GM21717 (cell line): ENCODE measurements at regions not wholly inside any gene's neighbourhood (a gene's known extent, or its start where the extent isn't known, plus 50 kb on each side); places are given as distances from the start of the nearest gene placed in this dataset.
"Not testable (repeated sequence)": the region's sequence is repeated elsewhere in the genome, so short reads cannot be mapped to it uniquely, and the experiment has no call there.

Source experiments
- ATAC-seq: cut with Tn5 transposase; IDR thresholded peaks from one replicate; pipeline ENCODE4 v1.9.1; 2021; ENCODE audit warnings: mild to moderate bottlenecking, moderate library complexity; ENCODE audit not compliant: unreplicated experiment

- no peak for ATAC-seq
Measured at GRCh38 chr10:44724415-44725174, 186.5 kb upstream of the TMEM72 start.

- peak; percentile 83 for ATAC-seq
Measured at GRCh38 chr10:44725404-44725803, 185.7 kb upstream of the TMEM72 start.

- no peak for ATAC-seq
Measured at GRCh38 chr10:44731283-44731682, 179.9 kb upstream of the TMEM72 start.

GRCh38 chr10:44733501-44734488 is 177.3 kb upstream of the TMEM72 start:
- ATAC-seq = no peak

- ATAC-seq = no peak
Measured at GRCh38 chr10:44742248-44742647, 168.9 kb upstream of the TMEM72 start.

GRCh38 chr10:44743535-44743934 is 167.6 kb upstream of the TMEM72 start:
- no peak for ATAC-seq

- no peak for ATAC-seq
Measured at GRCh38 chr10:44745920-44746319, 165.2 kb upstream of the TMEM72 start.

- no peak for ATAC-seq
Measured at GRCh38 chr10:44747593-44748172, 163.5 kb upstream of the TMEM72 start.

GRCh38 chr10:44749151-44749550 is 162.0 kb upstream of the TMEM72 start:
- no peak for ATAC-seq

- no peak for ATAC-seq
Measured at GRCh38 chr10:44752451-44753441, 158.4 kb upstream of the TMEM72 start.

- not testable (repeated sequence) for ATAC-seq
Measured at GRCh38 chr10:44754355-44754754, 156.8 kb upstream of the TMEM72 start.

- ATAC-seq = no peak
Measured at GRCh38 chr10:44755481-44755880, 155.7 kb upstream of the TMEM72 start.

GRCh38 chr10:44756216-44756615 is 154.9 kb upstream of the TMEM72 start:
- no peak for ATAC-seq

- ATAC-seq = no peak
Measured at GRCh38 chr10:44757551-44758205, 153.5 kb upstream of the TMEM72 start.

GRCh38 chr10:44759122-44759521 is 152.0 kb upstream of the TMEM72 start:
- ATAC-seq = no peak

- ATAC-seq = no peak
Measured at GRCh38 chr10:44760513-44760912, 150.6 kb upstream of the TMEM72 start.

GRCh38 chr10:44761076-44761475 is 150.1 kb upstream of the TMEM72 start:
- no peak for ATAC-seq

GRCh38 chr10:44763331-44763730 is 147.8 kb upstream of the TMEM72 start:
- ATAC-seq = no peak

- ATAC-seq = no peak
Measured at GRCh38 chr10:44765299-44765698, 145.8 kb upstream of the TMEM72 start.

- no peak for ATAC-seq
Measured at GRCh38 chr10:44766631-44767030, 144.5 kb upstream of the TMEM72 start.
